SK-N-SH (cell line): ENCODE measurements at regions not wholly inside any gene's neighbourhood (a gene's known extent, or its start where the extent isn't known, plus 50 kb on each side); places are given as distances from the start of the nearest gene placed in this dataset.

Source experiments
- CHD2 ChIP-seq: fragments of 150-350 bp; IDR thresholded peaks from 2 replicates; pipeline ENCODE4 v1.6.1; 2018; ENCODE audit warnings: low read length; ENCODE audit not compliant: partially characterized antibody
- CTCF ChIP-seq: fragments of 200-600 bp; sonication (generic); IDR thresholded peaks from 2 replicates; pipeline ENCODE4 v1.6.1; 2017; ENCODE audit warnings: antibody characterized with exemption, mild to moderate bottlenecking, moderate library complexity
- EP300 ChIP-seq, 2 experiments: IDR thresholded peaks; 2 replicates each; pipeline versions ENCODE4 v1.4.0 to v1.6.1; 2012; ENCODE audit warnings: borderline replicate concordance in 1 of 2, low read depth in 1 of 2, low read length in 1 of 2
- EZH2phosphoT487 ChIP-seq: fragments of 200-600 bp; sonication (generic); IDR thresholded peaks from 2 replicates; pipeline ENCODE4 v1.6.1; 2017; ENCODE audit warnings: low read depth, mixed run types, mild to moderate bottlenecking, antibody characterized with exemption, moderate library complexity, borderline replicate concordance
- FOSL2 ChIP-seq: IDR thresholded peaks from 2 replicates; pipeline ENCODE4 v1.4.0; 2012; ENCODE audit warnings: low read depth, mild to moderate bottlenecking, moderate library complexity, borderline replicate concordance
- MXI1 ChIP-seq: IDR thresholded peaks from 2 replicates; pipeline ENCODE4 v1.6.1; 2012; ENCODE audit warnings: mild to moderate bottlenecking, low read depth, low read length, improper control_type of control experiment
- POLR2AphosphoS5 ChIP-seq: IDR thresholded peaks from 2 replicates; pipeline ENCODE4 v1.6.1; 2012; ENCODE audit warnings: low read depth, low read length
- USF2 ChIP-seq: fragments of 150-350 bp; IDR thresholded peaks from 2 replicates; pipeline ENCODE4 v1.6.1; 2017; ENCODE audit warnings: antibody characterized with exemption, low read length, low read depth, borderline replicate concordance

- TF ChIP-seq POLR2AphosphoS5 = no peak
- no peak for TF ChIP-seq MXI1
- no peak for TF ChIP-seq CHD2
- TF ChIP-seq FOSL2 = no peak
- TF ChIP-seq CTCF = no peak
- TF ChIP-seq EP300 (IDR thresholded peaks at IDR 0.05; ENCODE audit: borderline replicate concordance in 1 of 2, low read depth in 1 of 2, low read length in 1 of 2) = no peak
- no peak for TF ChIP-seq USF2
- TF ChIP-seq EZH2phosphoT487 = no peak
Measured at GRCh38 chr20:53672484-53673129, 79.0 kb upstream of the ZNF217 start.
